ENCODE measurements at regions not wholly inside any gene's neighbourhood (a gene's known extent, or its start where the extent isn't known, plus 50 kb on each side); places are given as distances from the start of the nearest gene placed in this dataset.

DNA sequence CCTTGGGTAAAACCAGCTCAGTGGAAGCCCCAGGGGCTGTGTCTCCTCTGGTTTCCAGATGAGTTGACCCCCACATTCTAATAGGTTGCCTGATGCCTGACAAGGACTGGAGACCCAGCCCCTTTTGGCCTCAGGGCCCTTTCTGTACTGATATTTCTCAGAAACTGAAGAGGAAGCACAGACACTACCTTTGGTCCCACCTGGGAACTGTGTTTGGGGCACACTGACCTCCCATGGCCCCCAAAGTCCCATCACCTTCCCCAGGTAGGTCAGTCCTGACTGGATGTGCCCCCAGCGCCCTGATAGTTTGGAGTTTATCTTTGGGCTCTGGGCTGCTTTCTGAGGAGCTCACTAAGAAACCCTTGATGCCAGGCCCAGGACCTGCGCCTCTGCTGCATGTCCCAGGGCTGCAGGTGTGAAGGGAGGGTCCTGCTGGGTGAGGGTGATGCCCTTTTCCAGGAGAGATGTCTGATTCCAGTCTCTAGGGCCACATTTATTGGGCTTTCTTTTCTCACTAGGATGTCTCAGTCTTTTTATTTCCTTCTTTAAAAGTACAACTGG lies 106.7 kb downstream of the GGTLC2 start:
- H3T11ph ChIP-seq (ENCODE audit: low read length): no peak overlapping the region
- DNase-seq: no peak
- H3K4ac ChIP-seq (ENCODE audit: low read depth, low read length): no peak overlapping the region
- H2BK5ac ChIP-seq (ENCODE audit: insufficient read length, low read length): no peak overlapping the region
- no peak overlapping the region for H3K27ac ChIP-seq (ENCODE audit: insufficient read length, low read depth, low read length)
- no peak overlapping the region for H2BK15ac ChIP-seq (ENCODE audit: low read depth, low read length)
- Mint-ChIP-seq H3K27me3 (ENCODE audit: low read depth) (peaks cover 98% of the 10 kb centered on the region), H3K4me3 (no peak overlapping the region), H3K27ac (no peak overlapping the region), H3K9me3 (no peaks in the 10 kb centered on the region), H3K4me1 (peaks cover 0 to 9% of the 10 kb centered on the region in 2 experiments; a peak in 3 of 4 replicates), H3K36me3 (ENCODE audit: insufficient read depth in 1 of 3, low read depth in 3 of 3) (no peaks in the 10 kb centered on the region)
- no peak overlapping the region for H4K8ac ChIP-seq (replicated peaks; ENCODE audit: insufficient read length, low read depth, low read length)
- H2BK20ac ChIP-seq (ENCODE audit: low read depth, low read length, poor library complexity, severe bottlenecking): no peak overlapping the region
- H4K20me1 ChIP-seq (ENCODE audit: control insufficient read depth, insufficient read depth, insufficient read length): no peaks in the 10 kb centered on the region
- no peaks in the 10 kb centered on the region for H3K23me2 ChIP-seq (ENCODE audit: insufficient read length, low read depth, low read length, poor library complexity, severe bottlenecking)
- H3K56ac ChIP-seq (ENCODE audit: insufficient read length, low read depth, low read length): no peak overlapping the region
- H2BK120ac ChIP-seq (ENCODE audit: low read depth, low read length, poor library complexity, severe bottlenecking): no peak overlapping the region
- no peak overlapping the region for H3K4me2 ChIP-seq (ENCODE audit: insufficient read depth, insufficient read length, low read length)
- H3K14ac ChIP-seq (ENCODE audit: insufficient read depth, low read length): no peak overlapping the region
- no peak overlapping the region for H4K91ac ChIP-seq (ENCODE audit: insufficient read length, low read depth, low read length)
- TF ChIP-seq, protein P1, sequence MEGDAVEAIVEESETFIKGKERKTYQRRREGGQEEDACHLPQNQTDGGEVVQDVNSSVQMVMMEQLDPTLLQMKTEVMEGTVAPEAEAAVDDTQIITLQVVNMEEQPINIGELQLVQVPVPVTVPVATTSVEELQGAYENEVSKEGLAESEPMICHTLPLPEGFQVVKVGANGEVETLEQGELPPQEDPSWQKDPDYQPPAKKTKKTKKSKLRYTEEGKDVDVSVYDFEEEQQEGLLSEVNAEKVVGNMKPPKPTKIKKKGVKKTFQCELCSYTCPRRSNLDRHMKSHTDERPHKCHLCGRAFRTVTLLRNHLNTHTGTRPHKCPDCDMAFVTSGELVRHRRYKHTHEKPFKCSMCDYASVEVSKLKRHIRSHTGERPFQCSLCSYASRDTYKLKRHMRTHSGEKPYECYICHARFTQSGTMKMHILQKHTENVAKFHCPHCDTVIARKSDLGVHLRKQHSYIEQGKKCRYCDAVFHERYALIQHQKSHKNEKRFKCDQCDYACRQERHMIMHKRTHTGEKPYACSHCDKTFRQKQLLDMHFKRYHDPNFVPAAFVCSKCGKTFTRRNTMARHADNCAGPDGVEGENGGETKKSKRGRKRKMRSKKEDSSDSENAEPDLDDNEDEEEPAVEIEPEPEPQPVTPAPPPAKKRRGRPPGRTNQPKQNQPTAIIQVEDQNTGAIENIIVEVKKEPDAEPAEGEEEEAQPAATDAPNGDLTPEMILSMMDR (conservative IDR thresholded peaks at IDR 0.05): no peak
- no CpG with 5 or more reads among the region's 2 CpGs for WGBS (ENCODE audit: extremely low coverage, insufficient read length, low lambda C conversion rate)
- H3K27me3 ChIP-seq (ENCODE audit: insufficient read depth, low read length): peaks cover 13% of the 10 kb centered on the region
- H2AK5ac ChIP-seq (ENCODE audit: insufficient read length, low read length): no peak overlapping the region
- no peaks in the 10 kb centered on the region for H3K79me1 ChIP-seq (ENCODE audit: insufficient read depth, low read depth, low read length, poor library complexity, severe bottlenecking)
- H3K4me1 ChIP-seq (ENCODE audit: insufficient read depth, low read length): no peaks in the 10 kb centered on the region
- H3K9me3 ChIP-seq (ENCODE audit: control insufficient read depth, low read depth, low read length): no peaks in the 10 kb centered on the region
- no peak overlapping the region for H2AFZ ChIP-seq (ENCODE audit: low read length)
- H4K5ac ChIP-seq (ENCODE audit: insufficient read length, low read depth, low read length): no peak overlapping the region
- H3K23ac ChIP-seq (ENCODE audit: insufficient read length, low read depth, low read length): no peak overlapping the region
- no peak overlapping the region for H3K18ac ChIP-seq (ENCODE audit: insufficient read length, low read depth, low read length)
- no peak overlapping the region for H3K9ac ChIP-seq (ENCODE audit: extremely low read depth, insufficient read length, low read length)
- no peaks in the 10 kb centered on the region for H3K79me2 ChIP-seq (ENCODE audit: insufficient read depth, low read length)
- no peak overlapping the region for H2BK12ac ChIP-seq (ENCODE audit: insufficient read length, low read depth, low read length)
